CD1c-positive myeloid dendritic cell (primary cell): ENCODE measurements at regions not wholly inside any gene's neighbourhood (a gene's known extent, or its start where the extent isn't known, plus 50 kb on each side); places are given as distances from the start of the nearest gene placed in this dataset.

Source experiments
- DNase-seq: peaks from one replicate; pipeline ENCODE4 v3.0.0-alpha.2; 2016; ENCODE audit errors: extremely low spot score

- DNase-seq, result no peak
These were observed 1558.6 kb downstream of the NCAM2 start for GRCh38 chr21:22556829-22557228.

GRCh38 chr21:22561946-22562345 lies 1563.7 kb downstream of the NCAM2 start:
- DNase-seq, result no peak

DNA sequence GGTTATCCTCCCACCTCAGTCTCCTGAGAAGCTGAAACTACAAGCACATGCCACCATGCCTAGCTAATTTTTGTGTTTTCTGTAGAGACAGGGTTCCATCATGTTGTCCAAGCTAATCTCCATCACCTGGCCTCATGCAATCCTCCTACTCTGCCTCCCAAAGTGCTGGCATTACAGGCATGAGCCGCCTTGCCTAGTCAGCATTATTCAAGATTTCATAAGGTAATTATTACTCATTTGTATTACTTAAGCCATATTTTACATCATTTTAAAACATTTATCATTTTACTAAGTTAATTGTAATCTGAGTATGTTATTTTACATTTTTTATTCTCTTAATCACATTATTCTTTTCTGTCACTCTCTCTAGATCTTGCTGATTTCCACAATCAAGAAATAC lies 1575.6 kb downstream of the NCAM2 start:
- no peak for DNase-seq

DNA sequence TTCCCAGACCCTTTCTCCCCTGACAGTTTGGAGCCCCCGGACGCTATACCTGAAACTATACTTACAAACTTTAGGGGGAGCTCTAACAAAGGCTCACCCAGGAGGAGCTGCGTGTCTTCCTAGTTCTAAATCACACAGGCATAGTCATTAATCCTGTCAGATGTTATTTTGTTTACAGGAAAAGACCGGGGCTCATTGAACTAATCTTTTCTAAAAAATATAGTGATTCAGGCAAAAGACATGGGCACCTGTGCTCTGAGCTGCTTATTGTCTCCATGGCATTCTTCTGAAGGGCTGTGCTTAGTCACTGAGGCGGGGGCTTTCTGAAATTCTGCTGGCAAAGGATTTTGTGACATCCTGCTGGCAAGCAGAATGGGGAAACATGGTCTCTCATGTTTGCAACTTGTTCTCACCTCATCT lies 1577.0 kb downstream of the NCAM2 start:
- DNase-seq, result no peak

- no peak for DNase-seq
These were observed 1581.5 kb downstream of the NCAM2 start for GRCh38 chr21:22579741-22580140.

- DNase-seq, result no peak
These were observed 1583.8 kb downstream of the NCAM2 start for GRCh38 chr21:22582026-22582425.

DNA sequence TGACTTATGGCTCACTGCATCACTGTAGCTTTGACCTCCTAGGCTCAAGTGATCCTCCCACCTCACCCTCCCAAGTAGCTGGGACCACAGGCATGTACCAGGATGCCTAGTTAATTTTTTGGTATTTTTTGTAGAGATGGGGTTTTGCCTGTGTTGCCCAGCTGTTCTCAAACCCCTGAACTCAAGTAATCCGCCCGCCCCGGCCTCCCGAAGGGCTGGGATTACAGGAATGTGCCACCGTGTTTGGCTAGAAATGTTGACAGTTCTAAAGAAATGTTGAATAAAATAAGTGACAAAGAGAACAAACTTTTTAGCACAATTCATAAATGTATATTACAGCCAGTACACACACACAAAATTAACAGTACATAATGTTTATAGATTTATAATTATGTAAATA lies 1586.1 kb downstream of the NCAM2 start:
- no peak for DNase-seq

DNA sequence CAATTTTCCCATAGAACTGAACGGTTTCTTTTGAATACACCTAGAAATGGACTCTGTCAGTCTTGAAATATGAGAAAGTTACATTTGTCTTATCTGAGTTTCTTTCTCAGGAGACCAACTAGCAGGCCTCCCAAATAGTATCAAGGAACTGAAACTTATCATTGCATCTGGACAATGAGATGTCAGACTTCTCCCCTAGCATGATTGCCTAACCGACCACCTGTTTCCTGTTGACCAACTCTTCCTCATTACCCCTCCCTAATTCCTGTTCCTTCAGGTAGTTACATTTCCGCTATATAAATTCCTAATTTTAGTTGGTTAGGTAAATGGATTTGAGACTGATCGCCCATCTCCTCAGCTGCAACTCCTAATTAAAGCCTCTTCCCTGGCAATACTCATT lies 1587.3 kb downstream of the NCAM2 start:
- no peak for DNase-seq

GRCh38 chr21:22597660-22598255 lies 1599.5 kb downstream of the NCAM2 start:
- no peak for DNase-seq

DNA sequence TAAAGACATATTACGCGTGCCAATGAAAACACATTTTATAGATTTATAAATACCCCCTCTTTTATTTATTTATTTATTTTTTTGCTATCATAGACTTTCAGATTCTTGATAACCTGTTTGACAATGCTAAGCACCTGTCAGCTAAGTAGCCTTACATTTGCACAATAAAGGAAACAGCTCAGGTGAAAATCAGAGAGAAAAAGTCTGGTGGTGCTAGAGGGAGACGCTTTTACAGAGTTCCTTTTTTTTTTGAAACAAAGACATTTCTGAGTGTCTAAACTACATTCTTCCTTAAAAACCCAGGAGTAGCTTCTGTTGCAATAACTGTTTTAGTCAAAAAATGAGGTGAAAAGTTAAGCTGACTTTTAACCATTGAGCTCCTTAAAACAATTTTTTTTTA lies 1611.6 kb downstream of the NCAM2 start:
- no peak for DNase-seq

- no peak for DNase-seq
These were observed 1629.7 kb downstream of the NCAM2 start for GRCh38 chr21:22627911-22628310.

DNA sequence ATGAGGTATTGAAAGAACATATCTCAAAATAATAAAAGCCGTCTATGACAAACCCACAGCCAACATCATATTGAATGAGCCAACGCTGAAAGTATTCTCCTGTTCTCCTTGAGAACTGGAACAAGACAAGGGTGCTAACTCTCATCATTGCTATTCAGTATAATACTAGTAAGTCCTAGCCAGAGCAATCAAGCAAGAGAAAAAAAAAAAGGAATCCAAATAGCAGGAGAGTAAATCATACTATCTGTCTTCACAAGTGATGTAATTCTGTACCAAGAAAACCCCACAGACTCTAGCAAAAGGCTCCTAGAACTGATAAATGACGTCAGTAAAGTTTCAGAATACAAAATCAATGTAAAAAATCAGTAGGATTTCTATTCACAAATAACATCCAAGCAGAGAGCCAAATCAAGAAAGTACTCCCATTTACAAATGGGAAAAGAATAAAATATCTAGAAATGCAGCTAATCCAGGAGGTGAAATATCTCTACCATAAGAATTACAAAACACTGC lies 1632.8 kb downstream of the NCAM2 start:
- DNase-seq, result no peak

DNA sequence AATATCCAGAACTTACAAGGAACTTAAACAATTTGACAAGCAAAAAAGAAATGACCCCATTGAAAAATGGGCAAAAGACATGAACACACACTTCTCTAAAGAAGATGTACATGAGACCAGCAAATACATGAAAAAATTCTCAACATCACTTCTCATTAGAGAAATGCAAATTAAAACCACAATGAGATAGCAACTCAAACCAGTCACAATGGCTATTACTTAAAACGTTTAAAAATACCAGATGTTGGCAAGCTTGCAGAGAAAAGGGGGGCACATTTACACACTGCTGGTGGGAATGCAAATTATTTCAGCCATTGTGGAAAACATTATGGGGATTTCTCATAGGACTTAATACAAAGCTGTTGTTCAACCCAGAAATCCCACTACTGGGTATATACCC lies 1634.0 kb downstream of the NCAM2 start:
- no peak for DNase-seq

- DNase-seq, result no peak
These were observed 1651.0 kb downstream of the NCAM2 start for GRCh38 chr21:22649246-22649645.

GRCh38 chr21:22650226-22650625 lies 1652.0 kb downstream of the NCAM2 start:
- DNase-seq, result no peak

DNA sequence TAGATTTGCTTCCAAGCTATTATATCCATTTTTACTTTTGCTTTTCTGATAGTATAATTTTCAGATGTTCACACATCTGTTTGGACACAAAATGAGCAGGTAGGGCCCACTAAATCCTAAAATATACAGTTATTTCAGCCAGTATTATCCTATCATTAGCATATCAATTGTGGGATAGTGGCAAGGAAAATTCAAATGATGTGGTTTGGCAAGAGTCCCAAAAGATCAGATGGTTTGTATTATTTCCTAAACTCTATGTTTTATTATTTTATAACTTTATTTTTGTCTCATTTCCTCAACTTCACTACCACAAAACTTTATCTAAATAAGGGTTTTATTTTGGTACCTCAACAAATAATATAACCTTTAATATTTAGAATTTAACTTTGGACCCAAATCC lies 1659.6 kb downstream of the NCAM2 start:
- DNase-seq, result no peak

DNA sequence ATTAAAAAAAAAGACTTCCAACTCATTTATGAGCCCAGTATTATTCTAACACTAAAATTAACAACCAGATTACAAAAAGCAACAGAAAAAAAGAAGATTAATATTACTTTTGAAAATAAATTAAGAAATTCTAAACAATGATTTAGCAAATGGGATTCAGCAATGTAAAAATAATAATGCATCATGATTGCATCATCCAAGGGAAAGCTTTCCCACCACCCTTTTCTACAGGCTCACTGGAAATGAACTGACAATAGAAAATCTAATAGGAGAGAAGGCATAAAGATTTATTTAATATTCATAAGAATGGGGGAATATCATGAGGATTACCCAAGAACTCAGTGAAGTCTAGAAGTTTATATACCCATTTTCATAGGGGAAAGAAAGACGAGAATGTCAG lies 1671.9 kb downstream of the NCAM2 start:
- no peak for DNase-seq

DNA sequence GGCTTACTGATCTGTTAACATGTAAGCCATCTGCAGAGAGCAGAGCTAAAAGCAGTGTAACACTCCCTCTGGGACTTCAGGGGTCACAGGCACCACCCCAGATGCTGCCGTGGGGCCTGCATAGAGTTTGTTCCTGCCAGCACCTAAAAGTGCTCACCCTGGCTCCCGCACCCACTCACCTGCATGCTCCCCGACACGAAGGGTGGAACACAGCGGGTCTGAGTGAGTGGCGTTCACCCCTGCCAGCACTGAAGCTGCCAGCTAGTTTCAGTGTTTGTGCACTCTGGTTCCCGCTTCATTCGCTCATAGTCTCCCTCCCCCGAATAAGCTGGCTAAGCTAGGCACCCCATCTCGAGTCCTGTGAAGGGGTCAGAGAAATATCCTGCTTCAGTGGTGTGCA lies 1681.0 kb downstream of the NCAM2 start:
- no peak for DNase-seq

- no peak for DNase-seq
These were observed 1693.4 kb downstream of the NCAM2 start for GRCh38 chr21:22691658-22692057.

GRCh38 chr21:22703521-22703920 lies 1705.3 kb downstream of the NCAM2 start:
- no peak for DNase-seq

- DNase-seq, result no peak
These were observed 1712.5 kb downstream of the NCAM2 start for GRCh38 chr21:22710721-22711120.

- DNase-seq, result no peak
These were observed 1713.4 kb downstream of the NCAM2 start for GRCh38 chr21:22711636-22712035.

DNA sequence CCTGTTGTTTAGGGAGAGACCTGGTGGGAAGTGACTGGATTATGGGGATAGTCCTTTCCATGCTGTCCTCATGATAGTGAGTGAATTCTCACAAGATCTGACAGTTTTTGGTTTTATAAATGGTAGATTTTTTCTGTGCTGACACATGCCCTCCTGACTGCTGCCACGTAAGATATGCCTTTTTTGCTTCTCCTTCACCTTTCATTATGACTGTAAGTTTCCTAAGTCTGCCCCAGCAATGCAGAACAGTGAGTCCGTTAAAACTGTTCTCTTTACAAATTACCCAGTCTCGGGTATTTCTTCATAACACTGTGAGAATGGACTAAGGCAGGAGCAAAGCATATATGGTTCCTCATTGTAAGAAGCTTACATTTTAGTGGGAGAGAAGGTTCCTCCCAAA lies 1727.2 kb downstream of the NCAM2 start:
- no peak for DNase-seq

GRCh38 chr21:22728091-22728490 lies 1729.9 kb downstream of the NCAM2 start:
- DNase-seq, result no peak
